GM12865 (cell line): ENCODE measurements at regions not wholly inside any gene's neighbourhood (a gene's known extent, or its start where the extent isn't known, plus 50 kb on each side); places are given as distances from the start of the nearest gene placed in this dataset.
"Not testable (repeated sequence)": the region's sequence is repeated elsewhere in the genome, so short reads cannot be mapped to it uniquely, and the experiment has no call there.

ENCODE experiments used
- DNase-seq: peaks from one replicate; pipeline ENCODE4 v3.0.0; 2010; ENCODE audit warnings: low read depth
- H3K4me3 ChIP-seq: 2 replicates; pipeline ENCODE4 v1.5.1; 2011; ENCODE audit warnings: mild to moderate bottlenecking, low read depth, low read length, control low read depth
- TF ChIP-seq, protein P1 (sequence below): IDR thresholded peaks from 2 replicates; pipeline ENCODE4 v1.5.1; 2011; ENCODE audit warnings: low read length, control low read depth, low read depth, inconsistent platforms; ENCODE audit not compliant: insufficient read depth; ENCODE audit errors: missing control alignments

DNA sequence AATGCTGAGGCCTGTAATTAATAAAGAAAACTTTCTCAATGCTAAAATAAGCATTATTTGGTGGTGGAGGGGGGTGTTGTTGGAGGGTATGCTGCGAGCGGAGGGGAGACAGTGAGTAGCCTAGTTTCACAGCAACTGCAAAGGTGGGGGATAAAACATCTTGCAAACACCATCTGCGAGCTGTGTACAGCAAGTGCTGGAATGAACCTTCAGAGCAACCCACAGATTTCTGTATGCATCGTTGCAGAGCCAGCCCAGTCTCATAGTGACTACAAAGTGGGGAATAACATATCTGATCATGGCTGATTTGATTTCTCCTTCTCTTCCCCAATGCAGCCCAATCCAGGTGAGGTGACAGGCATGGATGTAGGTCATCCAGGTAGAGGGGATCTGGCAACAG lies 80.7 kb upstream of the COG2 start:
- TF ChIP-seq, protein P1, sequence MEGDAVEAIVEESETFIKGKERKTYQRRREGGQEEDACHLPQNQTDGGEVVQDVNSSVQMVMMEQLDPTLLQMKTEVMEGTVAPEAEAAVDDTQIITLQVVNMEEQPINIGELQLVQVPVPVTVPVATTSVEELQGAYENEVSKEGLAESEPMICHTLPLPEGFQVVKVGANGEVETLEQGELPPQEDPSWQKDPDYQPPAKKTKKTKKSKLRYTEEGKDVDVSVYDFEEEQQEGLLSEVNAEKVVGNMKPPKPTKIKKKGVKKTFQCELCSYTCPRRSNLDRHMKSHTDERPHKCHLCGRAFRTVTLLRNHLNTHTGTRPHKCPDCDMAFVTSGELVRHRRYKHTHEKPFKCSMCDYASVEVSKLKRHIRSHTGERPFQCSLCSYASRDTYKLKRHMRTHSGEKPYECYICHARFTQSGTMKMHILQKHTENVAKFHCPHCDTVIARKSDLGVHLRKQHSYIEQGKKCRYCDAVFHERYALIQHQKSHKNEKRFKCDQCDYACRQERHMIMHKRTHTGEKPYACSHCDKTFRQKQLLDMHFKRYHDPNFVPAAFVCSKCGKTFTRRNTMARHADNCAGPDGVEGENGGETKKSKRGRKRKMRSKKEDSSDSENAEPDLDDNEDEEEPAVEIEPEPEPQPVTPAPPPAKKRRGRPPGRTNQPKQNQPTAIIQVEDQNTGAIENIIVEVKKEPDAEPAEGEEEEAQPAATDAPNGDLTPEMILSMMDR, result no peak
- DNase-seq, result no peak
- no peak overlapping the region for H3K4me3 ChIP-seq

DNA sequence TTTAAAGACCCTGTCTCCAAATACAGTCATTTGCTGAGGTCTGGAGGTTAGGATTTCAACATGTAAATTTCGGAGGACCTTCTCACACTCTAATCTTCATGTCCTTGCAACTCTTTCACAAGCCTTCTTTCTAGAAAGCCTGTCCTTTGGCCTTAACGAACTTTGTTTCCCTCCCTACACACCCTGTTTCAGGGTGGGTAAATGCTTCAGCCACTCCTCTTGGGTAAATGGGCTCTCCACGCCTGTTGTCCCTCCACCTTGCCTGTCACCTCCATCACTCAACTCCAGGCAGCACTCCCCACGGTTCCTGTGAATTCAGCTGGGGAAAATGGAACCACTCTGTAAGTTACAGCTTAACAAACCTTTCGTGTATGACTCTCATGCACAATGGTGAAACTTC lies 84.0 kb upstream of the COG2 start:
- DNase-seq, result no peak
- TF ChIP-seq, protein P1, result no peak
- H3K4me3 ChIP-seq, result no peak overlapping the region

DNA sequence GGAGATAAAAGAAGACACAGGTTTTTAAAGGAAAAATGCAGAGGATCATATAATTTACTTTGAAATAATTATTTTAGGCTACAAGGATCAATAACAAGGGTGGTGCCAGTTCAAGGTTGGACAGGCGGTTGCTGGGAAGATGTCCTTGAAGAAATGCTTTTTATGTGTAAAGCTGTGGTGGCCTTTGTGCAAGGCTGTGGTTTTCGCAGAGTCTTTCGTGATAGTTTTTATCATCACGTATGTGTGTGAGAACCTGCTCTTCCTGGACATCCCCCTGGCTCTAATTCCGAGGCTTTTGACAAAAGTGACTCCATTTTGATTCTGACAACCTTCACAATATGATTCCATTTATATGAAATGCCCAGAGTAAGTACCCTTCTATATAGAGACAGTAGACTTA lies 85.8 kb upstream of the COG2 start:
- no peak for DNase-seq
- TF ChIP-seq, protein P1, result no peak
- H3K4me3 ChIP-seq, result no peak overlapping the region

DNA sequence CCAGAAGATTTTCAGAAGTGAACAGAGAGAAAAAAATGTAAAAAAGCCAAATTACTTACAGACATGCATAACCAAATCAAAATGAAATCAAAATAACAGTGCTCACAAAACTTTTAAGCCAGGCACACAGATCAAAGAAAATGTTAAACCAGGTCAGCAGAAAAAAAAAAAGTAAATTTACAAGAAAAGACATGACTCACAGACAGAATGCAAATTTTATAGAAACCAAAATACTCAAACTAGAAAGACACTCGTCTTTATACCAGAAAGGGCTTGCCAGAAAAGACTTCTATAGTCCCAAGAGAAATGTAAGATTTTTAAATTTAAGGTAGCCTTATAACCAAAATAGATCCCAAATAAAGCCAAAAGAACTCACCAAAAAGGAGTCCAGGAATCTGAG lies 86.5 kb upstream of the COG2 start:
- no peak overlapping the region for H3K4me3 ChIP-seq
- TF ChIP-seq, protein P1, result no peak
- DNase-seq, result no peak

DNA sequence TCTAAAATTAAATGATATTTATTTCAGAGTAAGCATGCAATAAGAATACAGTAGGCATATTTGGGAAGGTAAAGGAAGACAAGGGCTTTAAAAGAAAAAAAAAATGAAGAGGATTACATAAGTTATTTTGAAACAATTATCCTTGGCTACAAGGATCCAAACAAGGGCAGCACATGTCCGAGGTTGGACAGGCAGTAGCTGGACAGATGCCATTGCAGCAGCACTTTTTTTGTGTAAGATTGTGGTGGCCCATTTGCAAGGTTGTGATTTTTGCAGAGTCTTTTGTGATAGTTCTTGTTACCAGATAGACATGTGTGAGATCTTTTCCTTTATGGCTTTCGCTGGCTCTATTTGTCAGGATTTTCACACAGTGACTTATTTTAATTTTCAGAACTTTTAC lies 89.4 kb upstream of the COG2 start:
- TF ChIP-seq, protein P1, result no peak
- H3K4me3 ChIP-seq, result no peak overlapping the region
- DNase-seq, result no peak

DNA sequence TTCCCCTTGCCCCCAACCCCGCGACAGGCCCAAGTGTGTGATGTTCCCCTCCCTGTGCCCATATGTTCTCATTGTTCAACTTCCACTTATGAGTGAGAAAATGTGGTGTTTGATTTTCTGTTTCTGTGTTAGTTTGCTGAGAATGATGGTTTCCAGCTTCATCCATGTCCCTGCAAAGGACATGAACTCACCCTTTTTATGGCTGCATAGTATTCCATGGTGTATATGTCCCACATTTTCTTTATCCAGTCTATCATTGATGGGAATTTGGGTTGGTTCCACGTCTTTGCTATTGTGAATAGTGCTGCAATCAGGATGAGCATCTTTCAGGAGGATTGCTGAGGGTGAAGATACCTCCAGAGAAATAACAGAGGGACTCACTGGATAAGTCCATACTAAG lies 91.3 kb upstream of the COG2 start:
- H3K4me3 ChIP-seq, DNase-seq: not testable (repeated sequence)

DNA sequence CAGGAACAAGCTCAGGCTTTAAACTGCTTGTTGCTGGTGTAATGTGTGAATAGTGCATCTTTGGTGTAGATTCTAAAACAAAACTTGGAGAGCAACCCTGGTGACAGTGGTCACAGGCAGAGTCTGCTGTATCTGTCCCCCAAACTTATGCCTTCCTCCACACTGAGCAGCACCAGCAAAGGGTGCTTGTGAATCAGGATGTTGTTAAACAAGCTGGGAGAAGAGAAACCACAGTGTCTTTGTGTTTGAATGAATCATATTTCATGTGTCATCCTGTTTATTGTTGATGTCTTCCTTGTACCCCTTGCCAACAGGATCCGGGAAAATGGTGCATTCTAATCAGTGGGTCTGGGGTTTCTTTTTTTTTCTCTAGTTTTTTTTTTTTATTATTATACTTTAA lies 91.9 kb upstream of the COG2 start:
- no peak for DNase-seq
- TF ChIP-seq, protein P1, result no peak
- no peak overlapping the region for H3K4me3 ChIP-seq

DNA sequence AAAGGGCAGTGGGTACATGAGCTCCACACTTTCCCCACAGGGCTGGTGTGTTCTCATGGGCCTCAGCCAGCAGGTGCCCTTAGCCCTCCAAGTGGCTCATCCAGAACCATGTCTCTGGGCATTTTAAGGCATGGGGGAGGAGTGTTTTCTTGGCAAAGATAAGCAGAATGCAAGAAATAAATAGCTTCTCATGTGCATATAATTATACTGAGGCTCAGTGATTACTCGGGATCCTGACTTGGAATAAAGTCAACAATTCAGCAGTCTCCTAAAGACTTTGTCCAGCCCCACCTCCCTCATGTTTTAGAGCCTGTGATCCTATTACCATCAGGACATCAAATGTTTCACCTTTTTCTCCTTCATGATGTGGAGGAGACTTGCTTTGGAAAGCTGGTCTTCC lies 92.7 kb upstream of the COG2 start:
- DNase-seq, result no peak
- H3K4me3 ChIP-seq, result no peak overlapping the region
- TF ChIP-seq, protein P1, result no peak
